ENCODE measurements at regions not wholly inside any gene's neighbourhood (a gene's known extent, or its start where the extent isn't known, plus 50 kb on each side); places are given as distances from the start of the nearest gene placed in this dataset.

DNA sequence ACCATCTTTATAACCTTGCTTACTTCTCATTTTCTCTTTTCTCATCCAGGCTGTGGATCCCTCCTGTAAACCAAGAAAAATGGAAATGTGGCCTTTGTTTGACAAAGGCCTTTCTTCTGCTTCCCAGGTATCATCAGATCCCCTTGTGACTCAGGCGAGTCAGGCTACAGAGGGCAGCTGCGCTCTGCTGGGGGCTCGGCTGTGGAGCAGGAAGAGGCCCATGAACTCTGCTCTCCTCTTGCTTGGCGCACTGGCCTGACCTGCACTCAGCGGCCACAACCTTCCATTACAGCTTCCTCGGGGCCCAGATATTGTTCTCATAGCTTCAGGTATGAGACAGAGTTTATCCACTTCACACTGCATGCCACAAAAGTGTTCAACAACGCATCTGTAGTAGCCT is 457.6 kb upstream of the COBL start:
- TF ChIP-seq ZNF830 (tag by site-specific recombination; IDR thresholded peaks at IDR 0.05; ENCODE audit: low read depth) (no peak), GLI2 (tag by site-specific recombination; IDR thresholded peaks at IDR 0.05; ENCODE audit: borderline replicate concordance, low read depth) (no peak), ZNF629 (tag by site-specific recombination; IDR thresholded peaks at IDR 0.05) (no peak)
- TF ChIP-seq, protein P1, sequence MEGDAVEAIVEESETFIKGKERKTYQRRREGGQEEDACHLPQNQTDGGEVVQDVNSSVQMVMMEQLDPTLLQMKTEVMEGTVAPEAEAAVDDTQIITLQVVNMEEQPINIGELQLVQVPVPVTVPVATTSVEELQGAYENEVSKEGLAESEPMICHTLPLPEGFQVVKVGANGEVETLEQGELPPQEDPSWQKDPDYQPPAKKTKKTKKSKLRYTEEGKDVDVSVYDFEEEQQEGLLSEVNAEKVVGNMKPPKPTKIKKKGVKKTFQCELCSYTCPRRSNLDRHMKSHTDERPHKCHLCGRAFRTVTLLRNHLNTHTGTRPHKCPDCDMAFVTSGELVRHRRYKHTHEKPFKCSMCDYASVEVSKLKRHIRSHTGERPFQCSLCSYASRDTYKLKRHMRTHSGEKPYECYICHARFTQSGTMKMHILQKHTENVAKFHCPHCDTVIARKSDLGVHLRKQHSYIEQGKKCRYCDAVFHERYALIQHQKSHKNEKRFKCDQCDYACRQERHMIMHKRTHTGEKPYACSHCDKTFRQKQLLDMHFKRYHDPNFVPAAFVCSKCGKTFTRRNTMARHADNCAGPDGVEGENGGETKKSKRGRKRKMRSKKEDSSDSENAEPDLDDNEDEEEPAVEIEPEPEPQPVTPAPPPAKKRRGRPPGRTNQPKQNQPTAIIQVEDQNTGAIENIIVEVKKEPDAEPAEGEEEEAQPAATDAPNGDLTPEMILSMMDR (tag by site-specific recombination; IDR thresholded peaks at IDR 0.05): no peak
- TF ChIP-seq, protein P2, sequence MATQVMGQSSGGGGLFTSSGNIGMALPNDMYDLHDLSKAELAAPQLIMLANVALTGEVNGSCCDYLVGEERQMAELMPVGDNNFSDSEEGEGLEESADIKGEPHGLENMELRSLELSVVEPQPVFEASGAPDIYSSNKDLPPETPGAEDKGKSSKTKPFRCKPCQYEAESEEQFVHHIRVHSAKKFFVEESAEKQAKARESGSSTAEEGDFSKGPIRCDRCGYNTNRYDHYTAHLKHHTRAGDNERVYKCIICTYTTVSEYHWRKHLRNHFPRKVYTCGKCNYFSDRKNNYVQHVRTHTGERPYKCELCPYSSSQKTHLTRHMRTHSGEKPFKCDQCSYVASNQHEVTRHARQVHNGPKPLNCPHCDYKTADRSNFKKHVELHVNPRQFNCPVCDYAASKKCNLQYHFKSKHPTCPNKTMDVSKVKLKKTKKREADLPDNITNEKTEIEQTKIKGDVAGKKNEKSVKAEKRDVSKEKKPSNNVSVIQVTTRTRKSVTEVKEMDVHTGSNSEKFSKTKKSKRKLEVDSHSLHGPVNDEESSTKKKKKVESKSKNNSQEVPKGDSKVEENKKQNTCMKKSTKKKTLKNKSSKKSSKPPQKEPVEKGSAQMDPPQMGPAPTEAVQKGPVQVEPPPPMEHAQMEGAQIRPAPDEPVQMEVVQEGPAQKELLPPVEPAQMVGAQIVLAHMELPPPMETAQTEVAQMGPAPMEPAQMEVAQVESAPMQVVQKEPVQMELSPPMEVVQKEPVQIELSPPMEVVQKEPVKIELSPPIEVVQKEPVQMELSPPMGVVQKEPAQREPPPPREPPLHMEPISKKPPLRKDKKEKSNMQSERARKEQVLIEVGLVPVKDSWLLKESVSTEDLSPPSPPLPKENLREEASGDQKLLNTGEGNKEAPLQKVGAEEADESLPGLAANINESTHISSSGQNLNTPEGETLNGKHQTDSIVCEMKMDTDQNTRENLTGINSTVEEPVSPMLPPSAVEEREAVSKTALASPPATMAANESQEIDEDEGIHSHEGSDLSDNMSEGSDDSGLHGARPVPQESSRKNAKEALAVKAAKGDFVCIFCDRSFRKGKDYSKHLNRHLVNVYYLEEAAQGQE (tag by site-specific recombination; IDR thresholded peaks at IDR 0.05): no peak

Measured in HEK293 (cell line).